Vagina (tissue), 2 donors: ENCODE measurements at regions not wholly inside any gene's neighbourhood (a gene's known extent, or its start where the extent isn't known, plus 50 kb on each side); places are given as distances from the start of the nearest gene placed in this dataset.

ENCODE experiments used
- POLR2A ChIP-seq, 2 donors: fragments of 450-650 bp; IDR thresholded peaks; one replicate each; pipeline ENCODE4 v1.6.1; 2017; ENCODE audit warnings: antibody characterized with exemption in 2 of 2, mild to moderate bottlenecking in 2 of 2, moderate library complexity in 2 of 2
- TF ChIP-seq, protein P1 (sequence below), 3 experiments: fragments of 450-650 bp in 2 of 3; fragments of 200-600 bp in 1 of 3; sonication (generic) in 1 of 3; IDR thresholded peaks; one replicate each; pipeline ENCODE4 v1.5.1; 2017 to 2019; ENCODE audit warnings: antibody characterized with exemption in 3 of 3, mild to moderate bottlenecking in 2 of 3, moderate library complexity in 2 of 3

DNA sequence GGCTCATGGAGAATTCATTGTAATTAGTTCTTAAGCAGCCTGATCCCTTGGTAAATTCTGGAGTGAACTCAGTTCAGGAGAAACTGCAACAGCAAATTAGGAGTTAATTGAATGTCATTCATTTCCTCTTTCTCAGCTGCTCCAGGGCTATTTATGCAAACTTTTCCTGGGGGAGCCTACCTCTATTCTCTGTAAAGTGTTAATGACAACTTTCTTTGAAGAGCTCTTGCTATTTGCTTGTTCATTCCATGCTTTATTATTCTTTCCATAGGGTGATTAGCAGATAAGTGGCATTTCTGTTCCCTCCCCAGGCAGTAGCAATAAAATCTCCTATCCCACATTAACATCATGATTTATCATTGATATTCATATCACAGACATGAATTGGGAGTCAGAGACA, 267.6 kb upstream of the DDI1 start:
- TF ChIP-seq, protein P1, sequence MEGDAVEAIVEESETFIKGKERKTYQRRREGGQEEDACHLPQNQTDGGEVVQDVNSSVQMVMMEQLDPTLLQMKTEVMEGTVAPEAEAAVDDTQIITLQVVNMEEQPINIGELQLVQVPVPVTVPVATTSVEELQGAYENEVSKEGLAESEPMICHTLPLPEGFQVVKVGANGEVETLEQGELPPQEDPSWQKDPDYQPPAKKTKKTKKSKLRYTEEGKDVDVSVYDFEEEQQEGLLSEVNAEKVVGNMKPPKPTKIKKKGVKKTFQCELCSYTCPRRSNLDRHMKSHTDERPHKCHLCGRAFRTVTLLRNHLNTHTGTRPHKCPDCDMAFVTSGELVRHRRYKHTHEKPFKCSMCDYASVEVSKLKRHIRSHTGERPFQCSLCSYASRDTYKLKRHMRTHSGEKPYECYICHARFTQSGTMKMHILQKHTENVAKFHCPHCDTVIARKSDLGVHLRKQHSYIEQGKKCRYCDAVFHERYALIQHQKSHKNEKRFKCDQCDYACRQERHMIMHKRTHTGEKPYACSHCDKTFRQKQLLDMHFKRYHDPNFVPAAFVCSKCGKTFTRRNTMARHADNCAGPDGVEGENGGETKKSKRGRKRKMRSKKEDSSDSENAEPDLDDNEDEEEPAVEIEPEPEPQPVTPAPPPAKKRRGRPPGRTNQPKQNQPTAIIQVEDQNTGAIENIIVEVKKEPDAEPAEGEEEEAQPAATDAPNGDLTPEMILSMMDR (IDR thresholded peaks at IDR 0.05) = no peak
- TF ChIP-seq POLR2A (IDR thresholded peaks at IDR 0.05) = no peak
